MM.1S (cell line): ENCODE measurements at regions not wholly inside any gene's neighbourhood (a gene's known extent, or its start where the extent isn't known, plus 50 kb on each side); places are given as distances from the start of the nearest gene placed in this dataset.

Source experiments
- DNase-seq: peaks from one replicate; pipeline ENCODE4 v3.0.0-alpha.2; 2015
- H2AFZ ChIP-seq: fragments of 300-600 bp; sonication (generic); 2 replicates; pipeline ENCODE4 v1.6.0; 2016; ENCODE audit warnings: antibody characterized with exemption, low read length
- H3F3A ChIP-seq: fragments of 300-600 bp; sonication (generic); 2 replicates; pipeline ENCODE4 v1.6.1; 2016; ENCODE audit warnings: mild to moderate bottlenecking, antibody characterized with exemption, low read length, moderate library complexity, mixed read lengths; ENCODE audit not compliant: insufficient read depth
- H3K27ac ChIP-seq: fragments of 300-600 bp; sonication (generic); 2 replicates; pipeline ENCODE4 v1.5.1; 2016; ENCODE audit warnings: mild to moderate bottlenecking, low read length
- H3K27me3 ChIP-seq: fragments of 300-600 bp; sonication (generic); replicated peaks from 2 replicates; pipeline ENCODE4 v1.6.0; 2016; ENCODE audit warnings: low read length; ENCODE audit not compliant: insufficient read depth
- H3K36me3 ChIP-seq: fragments of 300-600 bp; sonication (generic); replicated peaks from 2 replicates; pipeline ENCODE4 v1.6.1; 2016; ENCODE audit warnings: mild to moderate bottlenecking, low read length, mixed read lengths; ENCODE audit not compliant: insufficient read depth
- H3K4me1 ChIP-seq: fragments of 300-600 bp; sonication (generic); 2 replicates; pipeline ENCODE4 v1.6.1; 2016; ENCODE audit warnings: low read length, mixed read lengths
- H3K4me2 ChIP-seq: fragments of 300-600 bp; sonication (generic); 2 replicates; pipeline ENCODE4 v1.6.0; 2016; ENCODE audit warnings: low read depth, low read length
- H3K4me3 ChIP-seq: fragments of 300-600 bp; sonication (generic); 2 replicates; pipeline ENCODE4 v1.5.1; 2016; ENCODE audit warnings: low read length, mixed read lengths
- H3K79me2 ChIP-seq: fragments of 300-600 bp; sonication (generic); 2 replicates; pipeline ENCODE4 v1.6.1; 2016; ENCODE audit warnings: mixed run types, low read length, mixed read lengths
- H3K9ac ChIP-seq: fragments of 300-600 bp; sonication (generic); 2 replicates; pipeline ENCODE4 v1.6.1; 2016; ENCODE audit warnings: low read length, mixed read lengths
- H3K9me2 ChIP-seq: fragments of 300-600 bp; sonication (generic); replicated peaks from 2 replicates; pipeline ENCODE4 v1.6.1; 2016; ENCODE audit warnings: mild to moderate bottlenecking, low read length, mixed read lengths; ENCODE audit not compliant: insufficient read depth
- H3K9me3 ChIP-seq: fragments of 300-600 bp; sonication (generic); replicated peaks from 2 replicates; pipeline ENCODE4 v1.6.1; 2016; ENCODE audit warnings: mild to moderate bottlenecking, low read length, mixed read lengths; ENCODE audit not compliant: insufficient read depth
- H4K20me1 ChIP-seq: fragments of 300-600 bp; sonication (generic); 2 replicates; pipeline ENCODE4 v1.6.1; 2016; ENCODE audit warnings: mild to moderate bottlenecking, low read length, moderate library complexity, mixed read lengths; ENCODE audit not compliant: insufficient read depth
- EZH2 ChIP-seq: fragments of 300-600 bp; sonication (generic); optimal IDR thresholded peaks from 2 replicates; pipeline ENCODE3; 2017; ENCODE audit warnings: low read depth, mild to moderate bottlenecking, antibody characterized with exemption, low read length, mixed read lengths
- EZH2phosphoT487 ChIP-seq: fragments of 300-600 bp; sonication (generic); IDR thresholded peaks from 2 replicates; pipeline ENCODE4 v1.6.1; 2018; ENCODE audit warnings: antibody characterized with exemption, low read length
- TF ChIP-seq, protein P1 (sequence below): fragments of 300-600 bp; sonication (generic); IDR thresholded peaks from 2 replicates; pipeline ENCODE4 v1.5.1; 2016; ENCODE audit warnings: antibody characterized with exemption, low read length, mixed read lengths

DNA sequence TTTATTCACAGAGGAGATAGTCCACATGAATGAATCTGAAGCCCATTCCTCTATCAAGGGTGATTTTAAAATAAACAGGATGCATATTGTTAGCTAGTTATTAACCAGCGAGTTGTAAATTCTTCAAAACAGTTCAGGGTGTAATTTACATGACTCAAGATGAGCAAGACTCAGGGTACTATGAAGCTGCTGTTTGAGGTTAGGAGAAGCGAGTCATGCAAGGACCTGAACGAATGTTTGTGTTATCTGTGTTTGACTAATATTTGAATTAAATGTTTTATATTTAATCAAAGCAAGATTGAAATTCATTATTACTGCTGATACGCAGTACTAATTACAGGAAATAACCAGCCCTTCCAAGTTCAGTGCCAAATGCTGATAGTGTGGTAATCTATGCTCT lies 191.1 kb downstream of the SAMD5 start:
- no peak for DNase-seq
- Histone ChIP-seq H3K79me2 (no peaks in the 10 kb centered on the region), H4K20me1 (no peaks in the 10 kb centered on the region), H3K4me2 (no peak overlapping the region), H3K9me3 (no peaks in the 10 kb centered on the region), H3K27me3 (no peaks in the 10 kb centered on the region), H3K36me3 (no peaks in the 10 kb centered on the region), H3K4me1 (no peaks in the 10 kb centered on the region), H3K4me3 (no peak overlapping the region), H3K27ac (no peak overlapping the region), H3F3A (no peaks in the 10 kb centered on the region), H3K9me2 (no peaks in the 10 kb centered on the region), H2AFZ (no peak overlapping the region), H3K9ac (no peak overlapping the region)
- TF ChIP-seq EZH2 (no peak), EZH2phosphoT487 (no peak)
- TF ChIP-seq, protein P1, sequence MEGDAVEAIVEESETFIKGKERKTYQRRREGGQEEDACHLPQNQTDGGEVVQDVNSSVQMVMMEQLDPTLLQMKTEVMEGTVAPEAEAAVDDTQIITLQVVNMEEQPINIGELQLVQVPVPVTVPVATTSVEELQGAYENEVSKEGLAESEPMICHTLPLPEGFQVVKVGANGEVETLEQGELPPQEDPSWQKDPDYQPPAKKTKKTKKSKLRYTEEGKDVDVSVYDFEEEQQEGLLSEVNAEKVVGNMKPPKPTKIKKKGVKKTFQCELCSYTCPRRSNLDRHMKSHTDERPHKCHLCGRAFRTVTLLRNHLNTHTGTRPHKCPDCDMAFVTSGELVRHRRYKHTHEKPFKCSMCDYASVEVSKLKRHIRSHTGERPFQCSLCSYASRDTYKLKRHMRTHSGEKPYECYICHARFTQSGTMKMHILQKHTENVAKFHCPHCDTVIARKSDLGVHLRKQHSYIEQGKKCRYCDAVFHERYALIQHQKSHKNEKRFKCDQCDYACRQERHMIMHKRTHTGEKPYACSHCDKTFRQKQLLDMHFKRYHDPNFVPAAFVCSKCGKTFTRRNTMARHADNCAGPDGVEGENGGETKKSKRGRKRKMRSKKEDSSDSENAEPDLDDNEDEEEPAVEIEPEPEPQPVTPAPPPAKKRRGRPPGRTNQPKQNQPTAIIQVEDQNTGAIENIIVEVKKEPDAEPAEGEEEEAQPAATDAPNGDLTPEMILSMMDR, result no peak

DNA sequence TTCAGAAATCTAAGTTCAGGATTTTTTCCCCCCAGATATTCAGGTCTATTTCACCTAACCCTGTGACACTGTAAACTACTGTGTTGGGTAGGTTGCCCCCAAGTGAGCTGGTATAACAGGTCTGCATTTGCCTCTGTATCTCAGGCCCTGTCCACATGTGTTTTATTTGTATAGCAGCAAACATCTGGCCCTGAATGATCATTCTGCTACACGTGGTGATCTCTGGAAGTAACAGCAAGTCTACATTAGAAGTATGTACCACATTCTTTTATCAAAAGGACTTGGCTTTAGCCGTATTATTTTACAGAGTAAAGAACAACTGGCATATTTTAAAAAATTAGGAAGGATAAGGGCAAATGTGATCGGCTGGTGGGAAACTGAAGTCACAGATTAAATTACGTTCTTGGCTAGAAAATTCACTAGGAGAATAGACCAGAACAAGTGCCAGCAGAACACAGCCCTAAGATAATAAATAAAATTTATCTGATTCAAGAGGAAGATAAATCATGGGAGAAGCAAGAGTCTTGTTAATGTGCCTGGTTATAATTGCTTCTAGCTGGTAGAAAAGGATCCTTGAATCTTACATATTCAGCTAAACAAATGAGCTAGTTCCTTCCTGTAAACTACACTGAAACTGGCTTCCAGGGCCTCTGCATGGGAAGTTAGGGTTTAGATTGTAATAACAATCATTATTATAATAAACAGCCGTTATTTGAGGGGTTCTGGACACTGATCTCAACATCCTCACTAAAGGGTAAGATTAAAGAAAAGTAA lies 192.1 kb downstream of the SAMD5 start:
- Histone ChIP-seq H3F3A (no peaks in the 10 kb centered on the region), H3K4me3 (no peak overlapping the region), H3K27me3 (no peaks in the 10 kb centered on the region), H3K9me3 (no peaks in the 10 kb centered on the region), H3K9me2 (no peaks in the 10 kb centered on the region), H3K36me3 (no peaks in the 10 kb centered on the region), H3K79me2 (no peaks in the 10 kb centered on the region), H2AFZ (no peak overlapping the region), H3K9ac (no peak overlapping the region), H3K4me2 (no peak overlapping the region), H3K4me1 (no peaks in the 10 kb centered on the region), H3K27ac (no peak overlapping the region), H4K20me1 (no peaks in the 10 kb centered on the region)
- DNase-seq, result no peak
- TF ChIP-seq EZH2phosphoT487 (no peak), EZH2 (no peak)
- TF ChIP-seq, protein P1, result no peak

DNA sequence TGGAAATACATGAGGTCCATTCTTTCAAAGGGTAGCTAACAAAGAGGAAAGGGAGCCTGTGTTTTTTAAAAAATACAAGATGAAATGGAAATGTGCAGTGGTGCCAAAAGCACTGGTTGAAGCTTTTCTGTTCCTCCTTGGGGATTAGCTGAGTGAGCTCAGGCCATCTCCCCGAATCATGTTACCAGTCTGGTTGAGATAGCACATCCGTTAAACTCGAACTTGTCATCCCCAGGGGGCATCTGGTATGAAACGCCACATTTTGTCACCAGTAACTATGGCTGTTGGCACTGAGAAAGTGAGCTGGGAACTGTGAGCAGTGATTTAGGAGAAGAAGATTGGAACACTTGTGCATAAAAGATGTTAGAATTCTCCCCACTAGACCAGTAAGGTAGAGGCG lies 196.2 kb downstream of the SAMD5 start:
- no peaks in the 10 kb centered on the region for H3K36me3 ChIP-seq
- no peaks in the 10 kb centered on the region for H3K4me1 ChIP-seq
- H3K79me2 ChIP-seq, result no peaks in the 10 kb centered on the region
- no peaks in the 10 kb centered on the region for H4K20me1 ChIP-seq
- no peak overlapping the region for H2AFZ ChIP-seq
- H3K4me3 ChIP-seq, result no peak overlapping the region
- no peaks in the 10 kb centered on the region for H3F3A ChIP-seq
- no peak overlapping the region for H3K27ac ChIP-seq
- H3K9me2 ChIP-seq, result no peaks in the 10 kb centered on the region
- TF ChIP-seq EZH2phosphoT487, result no peak
- TF ChIP-seq, protein P1, result no peak
- DNase-seq, result no peak
- no peak overlapping the region for H3K9ac ChIP-seq
- no peak overlapping the region for H3K4me2 ChIP-seq
- no peaks in the 10 kb centered on the region for H3K27me3 ChIP-seq
- H3K9me3 ChIP-seq, result no peaks in the 10 kb centered on the region
